ENCODE measurements at regions not wholly inside any gene's neighbourhood (a gene's known extent, or its start where the extent isn't known, plus 50 kb on each side); places are given as distances from the start of the nearest gene placed in this dataset.

DNA sequence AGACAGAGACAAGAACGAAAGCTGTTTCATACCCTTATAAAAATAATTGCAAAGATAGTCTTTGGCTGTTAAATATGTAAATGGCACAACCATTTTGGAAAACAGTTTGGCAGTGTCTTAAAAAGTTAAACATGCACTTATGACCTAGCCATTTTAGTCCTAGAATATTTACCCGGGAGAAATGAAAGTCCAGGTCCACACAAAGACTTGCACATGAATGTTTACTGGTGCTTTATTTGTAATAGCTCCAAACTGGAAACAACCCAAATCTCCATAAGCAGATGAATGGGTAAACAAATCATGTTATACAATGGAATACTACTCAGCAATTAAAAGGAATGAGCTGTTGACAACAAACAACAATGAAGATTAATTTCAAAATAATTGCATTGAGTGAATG, 380.4 kb downstream of the ETNK1 start:
- TF ChIP-seq CTCF (IDR thresholded peaks at IDR 0.05) = no peak

GRCh38 chr12:23006413-23006812, 381.4 kb downstream of the ETNK1 start:
- no peaks in the 10 kb centered on the region for H3K27me3 ChIP-seq
- H3K4me3 ChIP-seq (ENCODE audit: low read depth in 1 of 2, low read length in 1 of 2) = no peak overlapping the region
- no peak overlapping the region for H3K27ac ChIP-seq
- no peaks in the 10 kb centered on the region for H3K9me3 ChIP-seq
- TF ChIP-seq CTCF (IDR thresholded peaks at IDR 0.05) = no peak
- no peaks in the 10 kb centered on the region for H3K36me3 ChIP-seq
- no peaks in the 10 kb centered on the region for H3K4me1 ChIP-seq (ENCODE audit: control insufficient read depth in 1 of 2, insufficient read depth in 1 of 2, low read depth in 1 of 2, low read length in 1 of 2)

More for the DNA sequence above, 380.4 kb downstream of the ETNK1 start:
- H3K36me3 ChIP-seq = no peaks in the 10 kb centered on the region
- no peaks in the 10 kb centered on the region for H3K9me3 ChIP-seq
- no peak overlapping the region for H3K27ac ChIP-seq
- H3K4me3 ChIP-seq (ENCODE audit: low read depth in 1 of 2, low read length in 1 of 2) = no peak overlapping the region
- H3K27me3 ChIP-seq = no peaks in the 10 kb centered on the region
- no peaks in the 10 kb centered on the region for H3K4me1 ChIP-seq (ENCODE audit: control insufficient read depth in 1 of 2, insufficient read depth in 1 of 2, low read depth in 1 of 2, low read length in 1 of 2)

DNA sequence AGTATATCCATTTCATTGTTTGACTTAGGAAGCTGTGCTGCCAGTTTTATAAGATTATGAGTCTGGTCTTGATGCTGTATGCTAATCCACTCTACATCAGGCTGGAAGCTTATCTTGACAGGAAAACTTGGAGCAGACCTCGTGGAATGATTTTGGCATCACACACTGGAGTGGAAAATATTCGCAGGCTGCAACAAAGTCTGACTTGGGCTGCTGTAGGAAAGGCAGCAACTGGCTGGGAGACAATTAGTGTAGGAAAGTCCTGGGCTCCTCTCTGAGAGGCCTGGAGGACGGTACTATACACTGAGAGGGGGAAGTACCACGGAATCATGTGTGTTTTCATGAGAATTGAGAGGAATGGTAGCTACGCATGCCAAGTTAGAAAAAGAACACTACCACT, 383.7 kb downstream of the ETNK1 start:
- no peak for TF ChIP-seq CTCF (IDR thresholded peaks at IDR 0.05)
- Histone ChIP-seq H3K27me3 (no peaks in the 10 kb centered on the region), H3K4me1 (ENCODE audit: control insufficient read depth in 1 of 2, insufficient read depth in 1 of 2, low read depth in 1 of 2, low read length in 1 of 2) (no peaks in the 10 kb centered on the region), H3K4me3 (ENCODE audit: low read depth in 1 of 2, low read length in 1 of 2) (no peak overlapping the region), H3K36me3 (no peaks in the 10 kb centered on the region), H3K9me3 (no peaks in the 10 kb centered on the region), H3K27ac (no peak overlapping the region)

DNA sequence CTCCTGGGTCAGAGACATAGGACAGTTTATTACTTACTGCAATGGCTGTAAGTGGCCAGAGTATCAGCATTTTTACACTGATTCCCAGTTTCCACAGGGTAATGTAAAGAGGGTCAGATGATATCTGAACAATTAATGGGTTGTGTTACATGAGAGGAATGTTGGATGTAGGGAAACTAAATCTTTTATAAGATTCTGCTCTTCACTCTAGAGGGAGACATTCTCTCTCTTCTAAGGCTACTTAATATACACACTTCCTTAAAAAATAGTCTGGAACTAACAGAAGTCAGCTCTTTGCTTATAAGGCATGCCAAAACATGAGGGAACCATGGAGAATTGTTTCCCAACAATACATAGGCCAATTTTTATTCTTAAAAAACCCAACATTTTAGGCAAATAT, 389.8 kb downstream of the ETNK1 start:
- no peak for TF ChIP-seq CTCF (IDR thresholded peaks at IDR 0.05)

DNA sequence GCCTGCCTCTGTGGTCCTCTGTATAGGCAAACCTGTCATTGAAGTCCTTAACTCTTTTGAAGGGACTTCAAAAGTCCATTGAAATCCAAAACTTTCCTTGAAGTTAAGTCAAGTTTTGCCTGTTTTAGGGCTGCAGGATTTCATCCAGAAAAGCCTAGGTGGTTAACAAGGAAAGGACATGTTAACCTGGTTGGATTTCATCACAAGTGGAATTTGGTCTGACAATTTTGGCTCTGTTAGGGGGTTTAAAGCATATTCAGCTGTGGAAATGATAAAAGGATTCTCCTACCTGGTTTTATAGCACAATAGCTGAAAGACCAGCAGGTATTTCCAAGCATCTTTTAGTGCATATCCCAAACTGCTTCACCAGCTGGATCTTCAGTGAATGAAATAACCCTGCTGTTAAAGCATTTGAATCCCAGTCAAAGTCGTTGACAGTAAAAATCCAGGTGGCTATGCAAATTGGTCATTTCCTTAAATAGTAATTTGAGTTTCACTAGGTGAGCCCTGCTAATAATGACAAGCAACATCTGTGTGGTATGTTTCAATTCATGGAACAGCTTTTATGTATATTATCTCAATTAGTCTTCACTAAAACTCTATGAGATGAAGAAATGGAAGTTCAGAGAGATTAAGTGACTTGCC, 400.5 kb downstream of the ETNK1 start:
- no peak for TF ChIP-seq CTCF (IDR thresholded peaks at IDR 0.05)
- Histone ChIP-seq H3K27me3 (no peaks in the 10 kb centered on the region), H3K27ac (no peak overlapping the region), H3K9me3 (no peaks in the 10 kb centered on the region), H3K36me3 (no peaks in the 10 kb centered on the region), H3K4me1 (ENCODE audit: control insufficient read depth in 1 of 2, insufficient read depth in 1 of 2, low read depth in 1 of 2, low read length in 1 of 2) (no peaks in the 10 kb centered on the region), H3K4me3 (ENCODE audit: low read depth in 1 of 2, low read length in 1 of 2) (no peak overlapping the region)

More for the DNA sequence above, 389.8 kb downstream of the ETNK1 start:
- H3K36me3 ChIP-seq = no peaks in the 10 kb centered on the region
- no peaks in the 10 kb centered on the region for H3K9me3 ChIP-seq
- no peaks in the 10 kb centered on the region for H3K27me3 ChIP-seq
- no peak overlapping the region for H3K4me3 ChIP-seq (ENCODE audit: low read depth in 1 of 2, low read length in 1 of 2)
- H3K4me1 ChIP-seq (ENCODE audit: control insufficient read depth in 1 of 2, insufficient read depth in 1 of 2, low read depth in 1 of 2, low read length in 1 of 2) = no peaks in the 10 kb centered on the region
- H3K27ac ChIP-seq = no peak overlapping the region

All from neutrophil (primary cell).